Testis (tissue), 2 donors: ENCODE measurements at regions not wholly inside any gene's neighbourhood (a gene's known extent, or its start where the extent isn't known, plus 50 kb on each side); places are given as distances from the start of the nearest gene placed in this dataset.

Experiments used
- CTCF ChIP-seq, 3 experiments: fragments of 450-650 bp in 2 of 3; fragments of 200-600 bp in 1 of 3; sonication (generic) in 1 of 3; IDR thresholded peaks; one replicate each; pipeline ENCODE4 v1.5.1; 2016 to 2019; ENCODE audit warnings: antibody characterized with exemption in 3 of 3, mild to moderate bottlenecking in 2 of 3, moderate library complexity in 1 of 3
- POLR2A ChIP-seq: fragments of 450-650 bp; IDR thresholded peaks from one replicate; pipeline ENCODE4 v1.6.1; 2017; ENCODE audit warnings: antibody characterized with exemption, mild to moderate bottlenecking, moderate library complexity

DNA sequence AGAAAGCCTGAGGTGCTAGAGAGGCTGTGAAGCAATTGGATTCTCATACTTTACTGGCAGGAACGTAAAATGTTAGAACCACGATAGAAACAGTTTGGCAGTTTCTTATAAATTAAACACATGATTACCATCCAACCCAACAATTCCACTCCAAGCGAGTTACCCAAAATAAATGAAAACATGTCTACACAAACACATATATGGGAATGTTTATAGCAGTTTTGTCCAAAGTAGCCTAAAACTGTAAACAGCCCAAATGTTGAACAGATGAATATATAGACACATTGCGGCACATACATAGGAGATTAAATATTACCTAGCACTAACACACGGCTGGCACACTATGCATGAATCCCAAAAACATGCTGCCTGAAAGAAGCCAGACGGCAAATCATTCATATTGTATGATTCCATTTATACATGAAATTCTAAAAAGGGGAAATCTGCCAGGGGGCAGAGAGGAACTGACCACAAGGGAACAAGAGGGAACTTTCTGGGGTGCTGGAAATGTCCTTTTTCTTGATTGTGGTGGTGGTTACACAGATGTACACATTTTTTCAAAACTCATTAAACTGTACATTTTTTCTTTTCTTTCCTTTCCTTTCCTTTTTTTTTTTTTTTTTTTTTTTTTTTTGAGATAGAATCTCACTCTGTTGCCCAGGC lies 50.4 kb upstream of the SLC25A4 start:
- no peak for TF ChIP-seq POLR2A
- no peak for TF ChIP-seq CTCF (IDR thresholded peaks at IDR 0.05)
